A549 (cell line): ENCODE measurements at regions not wholly inside any gene's neighbourhood (a gene's known extent, or its start where the extent isn't known, plus 50 kb on each side); places are given as distances from the start of the nearest gene placed in this dataset.

Experiments
- ATAC-seq, 2 experiments: fragments of 200-7000 bp in 1 of 2; fragments of >200 bp in 1 of 2; cut with Nextera tagmentation in 1 of 2; cut with Tn5 transposase in 1 of 2; 3 replicates each; pipeline versions ENCODE4 v1.8.0 to v1.9.1; 2018 to 2020; ENCODE audit warnings: mild to moderate bottlenecking in 1 of 2, moderate library complexity in 1 of 2
- CTCF ChIA-PET: fragments of 300-600 bp; sonication (Branson Sonifier 250); formaldehyde crosslinking; extraction: SDS; loops from one replicate; lab custom pipeline; 2021; ENCODE audit warnings: antibody characterized with exemption, inconsistent platforms; lab: Yijun Ruan, JAX
- POLR2A ChIA-PET: fragments of 350-600 bp; formaldehyde crosslinking; extraction: SDS; loops from one replicate; lab custom pipeline; 2021; ENCODE audit warnings: antibody characterized with exemption, inconsistent platforms; lab: Yijun Ruan, JAX
- DNase-seq, 2 experiments: peaks; one replicate each; pipeline versions ENCODE4 v3.0.0 to v3.0.0-alpha.2; 2011 to 2016; ENCODE audit warnings: low read depth in 1 of 2, low spot score in 1 of 2
- FAIRE-seq: peaks from 2 replicates; lab custom pipeline; 2011; peaks lifted over from hg19 to GRCh38; lab: Jason Lieb, UNC
- H3K27ac ChIP-seq, 2 experiments: fragments of >200 bp; sonication (Bioruptor Twin); formaldehyde crosslinking; 3 replicates each; pipeline ENCODE4 v1.5.1; 2016 to 2017
- H3K4me1 ChIP-seq: fragments of >200 bp; sonication (Bioruptor Twin); formaldehyde crosslinking; 3 replicates; pipeline ENCODE4 v1.6.1; 2016
- H3K4me2 ChIP-seq: fragments of >200 bp; sonication (Bioruptor Twin); formaldehyde crosslinking; 3 replicates; pipeline ENCODE4 v1.6.1; 2016
- H3K4me3 ChIP-seq: fragments of >200 bp; sonication (Bioruptor Twin); formaldehyde crosslinking; 3 replicates; pipeline ENCODE4 v1.5.1; 2016
- H3K9me3 ChIP-seq: fragments of >200 bp; sonication (Bioruptor Twin); formaldehyde crosslinking; 3 replicates; pipeline ENCODE4 v1.6.1; 2016
- CBX2 ChIP-seq: fragments of 200-600 bp; sonication (generic); IDR thresholded peaks from 2 replicates; pipeline ENCODE4 v1.6.1; 2016; ENCODE audit warnings: low read depth, mild to moderate bottlenecking, borderline replicate concordance
- EHF ChIP-seq: fragments of 250-450 bp; sonication (Bioruptor Pico); IDR thresholded peaks from 2 replicates; pipeline ENCODE4 v1.5.0; 2020; ENCODE audit warnings: mild to moderate bottlenecking
- ESRRA ChIP-seq: fragments of 150-350 bp; IDR thresholded peaks from 2 replicates; pipeline ENCODE4 v1.6.1; 2014; ENCODE audit warnings: mild to moderate bottlenecking, low read length, borderline replicate concordance
- FOSL2 ChIP-seq, 2 experiments: fragments of 450-650 bp in 1 of 2; fragments of >200 bp in 1 of 2; sonication (Bioruptor Twin) in 1 of 2; formaldehyde crosslinking; IDR thresholded peaks; 2 replicates each; pipeline versions ENCODE4 v1.5.0 to v1.6.1; 2016 to 2020; ENCODE audit warnings: mild to moderate bottlenecking in 1 of 2, moderate library complexity in 1 of 2
- FOXS1 ChIP-seq: fragments of 250-450 bp; sonication (Bioruptor Pico); IDR thresholded peaks from 2 replicates; pipeline ENCODE4 v1.5.0; 2020; ENCODE audit warnings: mild to moderate bottlenecking, moderate library complexity
- GATA3 ChIP-seq: IDR thresholded peaks from 2 replicates; pipeline ENCODE4 v1.6.1; 2012; ENCODE audit warnings: borderline replicate concordance
- HDAC2 ChIP-seq: fragments of 200-600 bp; sonication (generic); IDR thresholded peaks from 2 replicates; pipeline ENCODE4 v1.6.1; 2016
- HEYL ChIP-seq: fragments of 250-450 bp; sonication (Bioruptor Pico); IDR thresholded peaks from 2 replicates; pipeline ENCODE4 v1.8.0; 2021; ENCODE audit warnings: mild to moderate bottlenecking, moderate library complexity
- HOXA7 ChIP-seq: fragments of 250-450 bp; sonication (Bioruptor Pico); IDR thresholded peaks from 2 replicates; pipeline ENCODE4 v1.5.0; 2020; ENCODE audit warnings: mild to moderate bottlenecking, moderate library complexity
- HOXB13 ChIP-seq: fragments of 250-450 bp; sonication (Bioruptor Pico); IDR thresholded peaks from 2 replicates; pipeline ENCODE4 v1.5.0; 2020; ENCODE audit warnings: low read depth, mild to moderate bottlenecking, moderate library complexity
- HOXB5 ChIP-seq: fragments of 250-450 bp; sonication (Bioruptor Pico); IDR thresholded peaks from 2 replicates; pipeline ENCODE4 v1.5.0; 2020; ENCODE audit warnings: mild to moderate bottlenecking, moderate library complexity
- JUN ChIP-seq, 2 experiments: fragments of >200 bp; sonication (Bioruptor Twin); formaldehyde crosslinking; IDR thresholded peaks; 2 replicates in 1 of 2; 3 replicates in 1 of 2; pipeline ENCODE4 v1.6.1; 2016 to 2017
- JUNB ChIP-seq: fragments of >200 bp; sonication (Bioruptor Twin); formaldehyde crosslinking; IDR thresholded peaks from 2 replicates; pipeline ENCODE4 v1.6.1; 2016
- KDM1A ChIP-seq: fragments of 200-600 bp; sonication (generic); IDR thresholded peaks from 2 replicates; pipeline ENCODE4 v1.6.1; 2016; ENCODE audit warnings: low read depth, mild to moderate bottlenecking
- KDM5A ChIP-seq: fragments of 200-600 bp; sonication (generic); IDR thresholded peaks from 2 replicates; pipeline ENCODE4 v1.6.1; 2016; ENCODE audit warnings: antibody characterized with exemption, mild to moderate bottlenecking
- POLR2AphosphoS2 ChIP-seq: conservative IDR thresholded peaks from 2 replicates; pipeline ENCODE4 v1.6.1; 2012; ENCODE audit warnings: low read length, improper control_type of control experiment, inconsistent platforms
- RAD21 ChIP-seq, 2 experiments: fragments of >200 bp in 1 of 2; sonication (Bioruptor Twin) in 1 of 2; formaldehyde crosslinking in 1 of 2; IDR thresholded peaks in 1 of 2; conservative IDR thresholded peaks in 1 of 2; 2 replicates in 1 of 2; 3 replicates in 1 of 2; pipeline ENCODE4 v1.6.1; 2012 to 2018; ENCODE audit warnings: inconsistent platforms in 1 of 2
- RARB ChIP-seq: fragments of 250-450 bp; sonication (Bioruptor Pico); IDR thresholded peaks from 2 replicates; pipeline ENCODE4 v1.8.0; 2021; ENCODE audit warnings: mild to moderate bottlenecking, moderate library complexity
- RCOR1 ChIP-seq: fragments of 150-350 bp; IDR thresholded peaks from 2 replicates; pipeline ENCODE4 v1.6.1; 2014; ENCODE audit warnings: antibody characterized with exemption, low read length, low read depth
- RFX5 ChIP-seq: fragments of 450-650 bp; IDR thresholded peaks from 2 replicates; pipeline ENCODE4 v1.7.1; 2014; ENCODE audit warnings: antibody characterized with exemption, mild to moderate bottlenecking, moderate library complexity
- RNF2 ChIP-seq: fragments of 200-600 bp; sonication (generic); IDR thresholded peaks from 2 replicates; pipeline ENCODE4 v1.6.1; 2016; ENCODE audit warnings: low read depth, mild to moderate bottlenecking, antibody characterized with exemption, moderate library complexity, borderline replicate concordance
- SREBF2 ChIP-seq: fragments of 450-650 bp; IDR thresholded peaks from 2 replicates; pipeline ENCODE4 v1.6.1; 2014; ENCODE audit warnings: mild to moderate bottlenecking, moderate library complexity
- TP53 ChIP-seq: fragments of 250-450 bp; sonication (Bioruptor Pico); IDR thresholded peaks from 2 replicates; pipeline ENCODE4 v1.5.0; 2021; ENCODE audit warnings: mild to moderate bottlenecking, moderate library complexity
- ZC3H11A ChIP-seq: fragments of 450-650 bp; IDR thresholded peaks from 2 replicates; pipeline ENCODE4 v1.6.1; 2014; ENCODE audit warnings: antibody characterized with exemption, mild to moderate bottlenecking
- ZFP36 ChIP-seq: fragments of 450-650 bp; IDR thresholded peaks from 2 replicates; pipeline ENCODE4 v1.6.1; 2014; ENCODE audit warnings: borderline replicate concordance; ENCODE audit not compliant: partially characterized antibody
- WGBS: methylation state at CpG from one replicate; pipeline ENCODE4 v1.1.6; 2017; ENCODE audit errors: missing lambda C conversion rate; 5-methylcytosine and 5-hydroxymethylcytosine counted together
- TF ChIP-seq, protein P1 (sequence below): IDR thresholded peaks from 2 replicates; pipeline ENCODE4 v1.6.1; 2012
- TF ChIP-seq, protein P2 (sequence below): fragments of 150-350 bp; IDR thresholded peaks from 2 replicates; pipeline ENCODE4 v1.6.1; 2014; ENCODE audit warnings: low read depth, mild to moderate bottlenecking, low read length
- TF ChIP-seq, protein P3 (sequence below): fragments of >200 bp; sonication (Bioruptor Twin); formaldehyde crosslinking; IDR thresholded peaks from 3 replicates; pipeline ENCODE4 v1.5.1; 2016
- TF ChIP-seq, protein P4 (sequence below): fragments of 450-650 bp; IDR thresholded peaks from 2 replicates; pipeline ENCODE4 v1.6.1; 2014; ENCODE audit warnings: antibody characterized with exemption
- TF ChIP-seq, protein P5 (sequence below): fragments of >200 bp; sonication (Bioruptor Twin); formaldehyde crosslinking; IDR thresholded peaks from 3 replicates; pipeline ENCODE4 v1.6.1; 2016
- TF ChIP-seq, protein P6 (sequence below): fragments of >200 bp; sonication (Bioruptor Twin); formaldehyde crosslinking; IDR thresholded peaks from 2 replicates; pipeline ENCODE4 v1.6.1; 2016
- TF ChIP-seq, protein P7 (sequence below): IDR thresholded peaks from 2 replicates; pipeline ENCODE4 v1.6.1; 2012; ENCODE audit warnings: low read depth, borderline replicate concordance
- TF ChIP-seq, protein P8 (sequence below): IDR thresholded peaks from 2 replicates; pipeline ENCODE4 v1.6.1; 2012

DNA sequence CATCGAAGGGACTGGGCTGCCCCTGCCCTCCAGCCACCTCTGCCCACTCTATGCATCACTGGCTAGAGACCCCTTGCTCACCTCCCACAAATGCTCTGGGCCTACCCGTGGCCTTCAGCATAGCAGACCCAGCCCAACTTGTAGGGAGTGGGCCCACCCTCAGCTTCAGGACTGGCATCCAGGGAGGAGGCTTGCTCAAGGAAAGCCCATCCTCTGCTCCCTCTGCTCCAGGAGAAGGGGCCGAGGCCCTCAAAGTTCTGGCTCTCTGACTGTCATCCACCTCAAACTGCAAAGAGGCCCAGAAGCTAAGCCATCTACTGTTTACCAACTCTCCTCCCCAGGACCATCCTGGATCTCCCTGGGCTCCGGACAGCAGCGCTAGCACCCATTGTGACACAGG lies 84.5 kb downstream of the C5orf15 start:
- POLR2A ChIA-PET, result no interaction called here
- 54% methylated on average over 4 of the region's 5 CpGs for WGBS
- FAIRE-seq, result no peak
- no peak overlapping the region for H3K27ac ChIP-seq
- no peak overlapping the region for H3K4me3 ChIP-seq
- H3K4me2 ChIP-seq, result no peak overlapping the region
- no peaks in the 10 kb centered on the region for H3K9me3 ChIP-seq
- H3K4me1 ChIP-seq, result no peaks in the 10 kb centered on the region
- TF ChIP-seq SREBF2 (no peak), HOXB13 (CRISPR knock-in tag) (no peak), ESRRA (no peak), FOXS1 (CRISPR knock-in tag) (no peak), CBX2 (no peak), KDM1A (no peak), HOXA7 (no peak), GATA3 (no peak), HEYL (no peak), RCOR1 (no peak), RNF2 (no peak), HDAC2 (no peak), JUN (IDR thresholded peaks at IDR 0.05) (no peak), EHF (CRISPR knock-in tag) (no peak), RAD21 (conservative IDR thresholded peaks at IDR 0.05 in 1 of 2, IDR thresholded peaks at IDR 0.05 in 1 of 2) (no peak)
- TF ChIP-seq, protein P1, sequence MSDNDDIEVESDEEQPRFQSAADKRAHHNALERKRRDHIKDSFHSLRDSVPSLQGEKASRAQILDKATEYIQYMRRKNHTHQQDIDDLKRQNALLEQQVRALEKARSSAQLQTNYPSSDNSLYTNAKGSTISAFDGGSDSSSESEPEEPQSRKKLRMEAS, result no peak
- TF ChIP-seq, protein P2, sequence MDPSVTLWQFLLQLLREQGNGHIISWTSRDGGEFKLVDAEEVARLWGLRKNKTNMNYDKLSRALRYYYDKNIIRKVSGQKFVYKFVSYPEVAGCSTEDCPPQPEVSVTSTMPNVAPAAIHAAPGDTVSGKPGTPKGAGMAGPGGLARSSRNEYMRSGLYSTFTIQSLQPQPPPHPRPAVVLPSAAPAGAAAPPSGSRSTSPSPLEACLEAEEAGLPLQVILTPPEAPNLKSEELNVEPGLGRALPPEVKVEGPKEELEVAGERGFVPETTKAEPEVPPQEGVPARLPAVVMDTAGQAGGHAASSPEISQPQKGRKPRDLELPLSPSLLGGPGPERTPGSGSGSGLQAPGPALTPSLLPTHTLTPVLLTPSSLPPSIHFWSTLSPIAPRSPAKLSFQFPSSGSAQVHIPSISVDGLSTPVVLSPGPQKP, result no peak
- TF ChIP-seq, protein P3, sequence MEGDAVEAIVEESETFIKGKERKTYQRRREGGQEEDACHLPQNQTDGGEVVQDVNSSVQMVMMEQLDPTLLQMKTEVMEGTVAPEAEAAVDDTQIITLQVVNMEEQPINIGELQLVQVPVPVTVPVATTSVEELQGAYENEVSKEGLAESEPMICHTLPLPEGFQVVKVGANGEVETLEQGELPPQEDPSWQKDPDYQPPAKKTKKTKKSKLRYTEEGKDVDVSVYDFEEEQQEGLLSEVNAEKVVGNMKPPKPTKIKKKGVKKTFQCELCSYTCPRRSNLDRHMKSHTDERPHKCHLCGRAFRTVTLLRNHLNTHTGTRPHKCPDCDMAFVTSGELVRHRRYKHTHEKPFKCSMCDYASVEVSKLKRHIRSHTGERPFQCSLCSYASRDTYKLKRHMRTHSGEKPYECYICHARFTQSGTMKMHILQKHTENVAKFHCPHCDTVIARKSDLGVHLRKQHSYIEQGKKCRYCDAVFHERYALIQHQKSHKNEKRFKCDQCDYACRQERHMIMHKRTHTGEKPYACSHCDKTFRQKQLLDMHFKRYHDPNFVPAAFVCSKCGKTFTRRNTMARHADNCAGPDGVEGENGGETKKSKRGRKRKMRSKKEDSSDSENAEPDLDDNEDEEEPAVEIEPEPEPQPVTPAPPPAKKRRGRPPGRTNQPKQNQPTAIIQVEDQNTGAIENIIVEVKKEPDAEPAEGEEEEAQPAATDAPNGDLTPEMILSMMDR, result no peak
- TF ChIP-seq, protein P4, sequence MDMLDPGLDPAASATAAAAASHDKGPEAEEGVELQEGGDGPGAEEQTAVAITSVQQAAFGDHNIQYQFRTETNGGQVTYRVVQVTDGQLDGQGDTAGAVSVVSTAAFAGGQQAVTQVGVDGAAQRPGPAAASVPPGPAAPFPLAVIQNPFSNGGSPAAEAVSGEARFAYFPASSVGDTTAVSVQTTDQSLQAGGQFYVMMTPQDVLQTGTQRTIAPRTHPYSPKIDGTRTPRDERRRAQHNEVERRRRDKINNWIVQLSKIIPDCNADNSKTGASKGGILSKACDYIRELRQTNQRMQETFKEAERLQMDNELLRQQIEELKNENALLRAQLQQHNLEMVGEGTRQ, result no peak
- TF ChIP-seq, protein P5, sequence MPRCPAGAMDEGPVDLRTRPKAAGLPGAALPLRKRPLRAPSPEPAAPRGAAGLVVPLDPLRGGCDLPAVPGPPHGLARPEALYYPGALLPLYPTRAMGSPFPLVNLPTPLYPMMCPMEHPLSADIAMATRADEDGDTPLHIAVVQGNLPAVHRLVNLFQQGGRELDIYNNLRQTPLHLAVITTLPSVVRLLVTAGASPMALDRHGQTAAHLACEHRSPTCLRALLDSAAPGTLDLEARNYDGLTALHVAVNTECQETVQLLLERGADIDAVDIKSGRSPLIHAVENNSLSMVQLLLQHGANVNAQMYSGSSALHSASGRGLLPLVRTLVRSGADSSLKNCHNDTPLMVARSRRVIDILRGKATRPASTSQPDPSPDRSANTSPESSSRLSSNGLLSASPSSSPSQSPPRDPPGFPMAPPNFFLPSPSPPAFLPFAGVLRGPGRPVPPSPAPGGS, result no peak
- TF ChIP-seq, all 56 proteins: peak for 0
- CTCF ChIA-PET, result interaction anchor here (0.9 to 1.8 kb wide), 2 partner anchors 9 to 14 kb away, joined by 3 to 9 read pairs; no protein-coding TSS in a partner anchor
- DNase-seq (no peak), ATAC-seq (no peak)

DNA sequence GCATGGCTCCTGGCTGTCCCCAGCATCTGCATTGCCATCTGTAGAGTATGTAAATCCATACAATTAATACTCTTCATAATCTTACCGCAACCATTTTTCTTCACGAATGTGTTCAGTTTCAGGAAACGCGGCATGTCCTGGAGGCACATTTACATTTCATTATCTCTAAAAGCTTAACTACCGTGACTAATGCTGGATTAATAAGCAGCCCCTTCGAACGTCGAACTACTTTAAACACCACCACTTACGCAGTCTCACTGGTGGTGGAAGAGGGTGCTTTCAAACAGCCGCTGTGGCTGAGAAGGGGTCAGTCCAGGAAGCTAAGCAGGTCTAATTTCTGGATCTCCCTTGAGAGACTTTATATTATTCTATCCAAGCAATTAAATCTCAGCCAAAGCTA lies 85.6 kb downstream of the C5orf15 start:
- CTCF ChIA-PET, result interaction anchor here (0.6 to 6.9 kb wide), 4 partner anchors 13 to 772 kb away, joined by 3 to 78 read pairs (median 4); no protein-coding TSS in a partner anchor
- H3K27ac ChIP-seq, result no peak overlapping the region
- no peak overlapping the region for H3K4me2 ChIP-seq
- FAIRE-seq, result no peak
- no peaks in the 10 kb centered on the region for H3K9me3 ChIP-seq
- POLR2A ChIA-PET, result no interaction called here
- no peak for ATAC-seq
- H3K4me1 ChIP-seq, result no peaks in the 10 kb centered on the region
- DNase-seq, result no peak
- no peak overlapping the region for H3K4me3 ChIP-seq
- 91% methylated on average over 10 of the region's 10 CpGs for WGBS
- TF ChIP-seq, protein P6, sequence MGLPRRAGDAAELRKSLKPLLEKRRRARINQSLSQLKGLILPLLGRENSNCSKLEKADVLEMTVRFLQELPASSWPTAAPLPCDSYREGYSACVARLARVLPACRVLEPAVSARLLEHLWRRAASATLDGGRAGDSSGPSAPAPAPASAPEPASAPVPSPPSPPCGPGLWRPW, result no peak
- TF ChIP-seq HOXB5 (no peak), EHF (CRISPR knock-in tag) (no peak), RARB (CRISPR knock-in tag) (no peak), ZC3H11A (no peak), KDM1A (no peak), RFX5 (no peak), KDM5A (no peak), TP53 (CRISPR knock-in tag) (no peak), FOXS1 (CRISPR knock-in tag) (no peak), CBX2 (no peak), FOSL2 (IDR thresholded peaks at IDR 0.05) (no peak), FOSL2 (CRISPR knock-in tag; IDR thresholded peaks at IDR 0.05) (no peak), JUNB (no peak), POLR2AphosphoS2 (no peak), ZFP36 (no peak), HDAC2 (no peak)
- TF ChIP-seq, protein P7, sequence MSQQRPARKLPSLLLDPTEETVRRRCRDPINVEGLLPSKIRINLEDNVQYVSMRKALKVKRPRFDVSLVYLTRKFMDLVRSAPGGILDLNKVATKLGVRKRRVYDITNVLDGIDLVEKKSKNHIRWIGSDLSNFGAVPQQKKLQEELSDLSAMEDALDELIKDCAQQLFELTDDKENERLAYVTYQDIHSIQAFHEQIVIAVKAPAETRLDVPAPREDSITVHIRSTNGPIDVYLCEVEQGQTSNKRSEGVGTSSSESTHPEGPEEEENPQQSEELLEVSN, result no peak
- TF ChIP-seq, protein P8, sequence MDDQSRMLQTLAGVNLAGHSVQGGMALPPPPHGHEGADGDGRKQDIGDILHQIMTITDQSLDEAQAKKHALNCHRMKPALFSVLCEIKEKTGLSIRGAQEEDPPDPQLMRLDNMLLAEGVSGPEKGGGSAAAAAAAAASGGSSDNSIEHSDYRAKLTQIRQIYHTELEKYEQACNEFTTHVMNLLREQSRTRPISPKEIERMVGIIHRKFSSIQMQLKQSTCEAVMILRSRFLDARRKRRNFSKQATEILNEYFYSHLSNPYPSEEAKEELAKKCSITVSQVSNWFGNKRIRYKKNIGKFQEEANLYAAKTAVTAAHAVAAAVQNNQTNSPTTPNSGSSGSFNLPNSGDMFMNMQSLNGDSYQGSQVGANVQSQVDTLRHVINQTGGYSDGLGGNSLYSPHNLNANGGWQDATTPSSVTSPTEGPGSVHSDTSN, result no peak
